RWPE2 (cell line): ENCODE measurements at regions not wholly inside any gene's neighbourhood (a gene's known extent, or its start where the extent isn't known, plus 50 kb on each side); places are given as distances from the start of the nearest gene placed in this dataset.
A peak's percentile ranks its signal among the peaks of the same experiment; 100 is the strongest.

Experiments used
- ATAC-seq: fragments of 200-7000 bp; cut with Tn5 transposase; 3 replicates; pipeline ENCODE4 v1.9.1; 2021; ENCODE audit warnings: low read depth
- DNase-seq: peaks from one replicate; pipeline ENCODE4 v3.0.0-alpha.2; 2020; ENCODE audit warnings: low spot score
- H3K27ac ChIP-seq: fragments of 450-650 bp; 2 replicates; pipeline ENCODE4 v1.5.1; 2017; ENCODE audit warnings: mild to moderate bottlenecking; ENCODE audit not compliant: poor library complexity, severe bottlenecking
- H3K27me3 ChIP-seq: fragments of 250-450 bp; sonication (Bioruptor Pico); 2 replicates; pipeline ENCODE4 v1.5.1; 2021; ENCODE audit warnings: mild to moderate bottlenecking, moderate library complexity; ENCODE audit not compliant: insufficient read depth, poor library complexity, severe bottlenecking
- H3K36me3 ChIP-seq: fragments of 250-450 bp; sonication (Bioruptor Pico); 2 replicates; pipeline ENCODE4 v1.5.1; 2020; ENCODE audit warnings: low read depth, mild to moderate bottlenecking, moderate library complexity
- H3K4me1 ChIP-seq: fragments of 250-450 bp; sonication (Bioruptor Pico); 2 replicates; pipeline ENCODE4 v1.5.1; 2021; ENCODE audit warnings: mild to moderate bottlenecking, moderate library complexity; ENCODE audit not compliant: insufficient read depth, poor library complexity, severe bottlenecking
- H3K4me3 ChIP-seq: fragments of 250-450 bp; sonication (Bioruptor Pico); 2 replicates; pipeline ENCODE4 v1.5.1; 2021; ENCODE audit warnings: mild to moderate bottlenecking, moderate library complexity; ENCODE audit not compliant: severe bottlenecking
- H3K9me3 ChIP-seq: fragments of 250-450 bp; sonication (Bioruptor Pico); 2 replicates; pipeline ENCODE4 v1.5.1; 2021; ENCODE audit warnings: mild to moderate bottlenecking, moderate library complexity; ENCODE audit not compliant: severe bottlenecking
- CTCF ChIP-seq: fragments of 450-650 bp; IDR thresholded peaks from one replicate; pipeline ENCODE4 v1.5.1; 2017; ENCODE audit warnings: mild to moderate bottlenecking, moderate library complexity; ENCODE audit not compliant: poor library complexity, severe bottlenecking

DNA sequence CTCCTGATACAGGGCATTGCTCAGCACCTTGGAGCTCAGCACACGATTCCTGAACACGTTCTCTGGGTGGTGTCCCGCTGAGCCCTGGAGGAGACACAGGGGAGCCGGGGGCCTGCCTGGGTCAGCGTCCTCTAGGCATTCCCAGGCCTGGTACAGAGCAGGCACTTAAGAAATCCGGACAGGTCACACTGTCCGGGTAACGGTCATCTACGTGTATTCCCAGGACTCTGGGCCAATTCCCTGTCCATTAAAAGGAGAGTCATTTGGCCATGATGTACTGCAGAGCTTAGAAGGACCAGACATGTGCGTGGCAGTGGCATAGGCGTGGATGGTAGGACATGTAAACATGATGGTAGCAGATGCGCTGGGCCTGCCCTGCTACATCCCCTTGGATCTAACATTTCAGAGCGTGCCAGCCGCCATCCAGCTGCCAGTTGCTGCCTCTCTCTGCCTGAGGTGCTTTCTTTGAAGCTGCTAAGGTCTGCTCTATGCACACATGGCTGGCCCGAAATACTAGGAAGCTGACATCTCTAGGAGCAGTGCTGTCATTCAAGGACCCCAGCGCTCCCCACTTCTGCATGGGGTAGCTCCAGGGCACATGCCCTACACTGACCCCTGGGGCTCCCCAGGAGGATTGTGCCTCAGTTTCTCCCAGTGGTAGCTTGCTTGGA, 273.1 kb upstream of the RTL1 start:
- H3K36me3 ChIP-seq, result no peaks in the 10 kb centered on the region
- DNase-seq (no peak), ATAC-seq (no peak)
- H3K4me3 ChIP-seq, result no peak overlapping the region
- H3K9me3 ChIP-seq, result no peaks in the 10 kb centered on the region
- H3K27ac ChIP-seq, result no peak overlapping the region
- no peaks in the 10 kb centered on the region for H3K27me3 ChIP-seq
- no peak for TF ChIP-seq CTCF
- H3K4me1 ChIP-seq, result no peaks in the 10 kb centered on the region

GRCh38 chr14:101177301-101177971, 273.9 kb upstream of the RTL1 start:
- H3K36me3 ChIP-seq, result no peaks in the 10 kb centered on the region
- DNase-seq, result peak; percentile 66
- no peak overlapping the region for H3K4me3 ChIP-seq
- no peak for TF ChIP-seq CTCF
- no peaks in the 10 kb centered on the region for H3K4me1 ChIP-seq
- H3K27me3 ChIP-seq, result no peaks in the 10 kb centered on the region
- H3K27ac ChIP-seq, result no peak overlapping the region
- H3K9me3 ChIP-seq, result no peaks in the 10 kb centered on the region
- ATAC-seq, result no peak

- Histone ChIP-seq H3K9me3 (no peaks in the 10 kb centered on the region), H3K27ac (no peak overlapping the region), H3K36me3 (no peaks in the 10 kb centered on the region), H3K4me3 (no peak overlapping the region), H3K4me1 (no peaks in the 10 kb centered on the region), H3K27me3 (no peaks in the 10 kb centered on the region)
- TF ChIP-seq CTCF, result no peak
- ATAC-seq (no peak), DNase-seq (no peak)
Observed at GRCh38 chr14:101178184-101179072, 274.9 kb upstream of the RTL1 start.

DNA sequence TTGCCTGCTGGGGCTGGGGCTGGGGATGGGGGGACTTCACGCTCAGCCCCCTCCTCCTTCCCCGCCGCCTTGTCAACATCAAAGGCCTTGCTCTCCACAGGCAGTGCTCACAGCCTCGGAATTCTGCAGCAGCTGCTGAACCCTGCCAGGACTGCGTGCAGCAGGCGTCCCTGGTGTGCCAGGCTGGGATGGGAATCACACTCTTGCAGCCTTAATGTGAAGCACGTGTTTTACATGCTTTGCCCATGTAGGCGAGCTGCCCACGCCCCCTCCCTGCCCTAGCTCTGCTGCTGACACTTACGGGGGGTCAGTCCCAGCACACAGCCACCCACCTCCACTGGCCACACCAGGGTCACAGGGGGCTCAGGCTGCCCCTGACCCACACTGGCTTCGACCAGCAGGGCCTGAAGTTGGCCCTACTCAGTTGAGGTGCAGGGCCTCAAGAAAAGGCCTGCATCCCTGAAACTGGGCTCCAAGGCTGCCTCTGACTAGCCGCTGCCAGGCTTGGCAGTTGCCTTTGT, 276.2 kb upstream of the RTL1 start:
- H3K27me3 ChIP-seq, result peaks cover 3% of the 10 kb centered on the region
- H3K4me1 ChIP-seq, result no peaks in the 10 kb centered on the region
- DNase-seq, result no peak
- no peak overlapping the region for H3K4me3 ChIP-seq
- ATAC-seq, result no peak
- no peaks in the 10 kb centered on the region for H3K36me3 ChIP-seq
- H3K27ac ChIP-seq, result no peak overlapping the region
- no peak for TF ChIP-seq CTCF
- no peaks in the 10 kb centered on the region for H3K9me3 ChIP-seq
